SK-N-MC (cell line): ENCODE measurements at regions not wholly inside any gene's neighbourhood (a gene's known extent, or its start where the extent isn't known, plus 50 kb on each side); places are given as distances from the start of the nearest gene placed in this dataset.

ENCODE experiments used
- EZH2 ChIP-seq: fragments of 200-600 bp; sonication (generic); IDR thresholded peaks from one replicate; pipeline ENCODE4 v1.6.1; 2017; ENCODE audit warnings: antibody characterized with exemption
- FOXP2 ChIP-seq: optimal IDR thresholded peaks from 2 replicates; pipeline ENCODE3; 2011; ENCODE audit warnings: mild to moderate bottlenecking, moderate library complexity; ENCODE audit not compliant: insufficient read depth; ENCODE audit errors: extremely low read length, control extremely low read depth
- POLR2AphosphoS5 ChIP-seq: IDR thresholded peaks from 2 replicates; pipeline ENCODE4 v1.6.1; 2012; ENCODE audit warnings: mild to moderate bottlenecking, low read depth, low read length, borderline replicate concordance

GRCh38 chr10:117441361-117441760 is 66.1 kb upstream of the PDZD8 start:
- TF ChIP-seq POLR2AphosphoS5 (no peak), EZH2 (no peak), FOXP2 (no peak)
